ENCODE measurements at regions not wholly inside any gene's neighbourhood (a gene's known extent, or its start where the extent isn't known, plus 50 kb on each side); places are given as distances from the start of the nearest gene placed in this dataset.

DNA sequence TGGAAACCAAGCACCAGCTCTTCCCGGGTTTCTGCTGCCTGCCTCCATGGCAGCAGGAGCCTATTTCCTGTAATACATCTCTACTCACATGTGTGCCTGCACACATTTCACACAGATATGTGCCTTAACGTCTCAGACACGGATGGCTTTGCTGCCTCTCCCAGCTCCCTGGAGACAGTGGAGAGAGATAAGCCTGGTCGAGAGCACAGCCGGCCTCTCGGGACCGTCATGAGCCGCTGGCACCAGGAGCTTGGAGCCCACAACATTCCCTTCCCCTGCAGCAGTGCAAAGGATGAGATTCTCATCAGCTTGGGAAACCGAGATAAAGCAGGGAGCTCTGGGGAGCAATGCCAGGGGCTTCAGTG is 587.7 kb downstream of the BRD1 start:
- 66 to 85% (median 72%) methylated on average over 7 to 9 of the region's 9 CpGs for WGBS, 5 donors
- no peaks in the 10 kb centered on the region for H3K36me3 ChIP-seq
- no peak overlapping the region for H3K4me3 ChIP-seq
- TF ChIP-seq, protein P1, sequence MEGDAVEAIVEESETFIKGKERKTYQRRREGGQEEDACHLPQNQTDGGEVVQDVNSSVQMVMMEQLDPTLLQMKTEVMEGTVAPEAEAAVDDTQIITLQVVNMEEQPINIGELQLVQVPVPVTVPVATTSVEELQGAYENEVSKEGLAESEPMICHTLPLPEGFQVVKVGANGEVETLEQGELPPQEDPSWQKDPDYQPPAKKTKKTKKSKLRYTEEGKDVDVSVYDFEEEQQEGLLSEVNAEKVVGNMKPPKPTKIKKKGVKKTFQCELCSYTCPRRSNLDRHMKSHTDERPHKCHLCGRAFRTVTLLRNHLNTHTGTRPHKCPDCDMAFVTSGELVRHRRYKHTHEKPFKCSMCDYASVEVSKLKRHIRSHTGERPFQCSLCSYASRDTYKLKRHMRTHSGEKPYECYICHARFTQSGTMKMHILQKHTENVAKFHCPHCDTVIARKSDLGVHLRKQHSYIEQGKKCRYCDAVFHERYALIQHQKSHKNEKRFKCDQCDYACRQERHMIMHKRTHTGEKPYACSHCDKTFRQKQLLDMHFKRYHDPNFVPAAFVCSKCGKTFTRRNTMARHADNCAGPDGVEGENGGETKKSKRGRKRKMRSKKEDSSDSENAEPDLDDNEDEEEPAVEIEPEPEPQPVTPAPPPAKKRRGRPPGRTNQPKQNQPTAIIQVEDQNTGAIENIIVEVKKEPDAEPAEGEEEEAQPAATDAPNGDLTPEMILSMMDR (IDR thresholded peaks at IDR 0.05 in 8 of 11, conservative IDR thresholded peaks at IDR 0.05 in 3 of 11), result no peak
- no peak for TF ChIP-seq POLR2A (IDR thresholded peaks at IDR 0.05)
- TF ChIP-seq POLR2AphosphoS5 (IDR thresholded peaks at IDR 0.05), result no peak
- intact Hi-C loops (cut with DNase I; ENCODE audit: low total_unique reads), result no loop called here
- H3K27ac ChIP-seq, result no peak overlapping the region
- DNase-seq, result peak; percentile 48
- H3K9me3 ChIP-seq, result no peaks in the 10 kb centered on the region
- H3K27me3 ChIP-seq (replicated peaks in 1 of 7), result peaks cover 0 to 58% (median 0%) of the 10 kb centered on the region in 7 donors
- no peaks in the 10 kb centered on the region for H3K4me1 ChIP-seq

DNA sequence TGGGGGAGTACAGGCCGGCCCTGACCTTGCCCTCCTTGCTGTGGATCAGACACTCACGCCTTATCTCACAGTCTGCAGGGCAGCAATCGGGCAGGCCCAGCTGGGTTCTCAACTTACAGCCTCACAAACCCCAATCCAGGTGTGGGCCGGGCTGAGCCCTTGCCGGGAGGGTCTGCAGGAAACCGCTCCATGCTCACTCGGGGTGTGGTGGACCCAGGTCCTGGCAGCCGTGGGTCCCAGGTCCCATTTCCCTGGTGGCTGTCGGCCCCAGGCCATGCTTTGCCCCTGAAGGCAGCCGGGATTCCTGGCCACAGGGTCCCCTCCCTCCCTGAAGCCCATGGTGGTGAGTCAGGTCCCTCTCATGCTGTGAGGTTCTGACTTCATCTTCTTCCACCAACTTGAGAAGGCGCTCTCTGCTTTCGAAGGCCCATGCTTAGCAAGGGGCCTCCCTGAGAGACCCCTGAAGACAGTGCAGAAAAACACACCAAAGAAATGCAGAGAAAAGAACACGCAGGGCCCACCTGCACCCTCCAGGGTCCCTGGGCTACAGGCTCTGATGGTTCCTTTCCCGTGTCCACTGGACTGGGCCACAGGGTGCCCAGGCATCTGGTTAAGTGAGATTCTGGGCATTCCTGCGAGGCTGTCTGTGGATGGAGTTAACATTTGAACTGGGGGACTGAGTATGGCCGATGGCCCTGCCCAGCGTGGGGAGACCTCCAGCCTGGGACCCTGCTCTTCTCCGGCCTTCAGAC is 588.2 kb downstream of the BRD1 start:
- H3K4me1 ChIP-seq, result no peaks in the 10 kb centered on the region
- H3K4me3 ChIP-seq, result no peak overlapping the region
- peak; percentile 59 for DNase-seq
- peaks cover 0 to 59% (median 0%) of the 10 kb centered on the region in 7 donors for H3K27me3 ChIP-seq (replicated peaks in 1 of 7)
- H3K9me3 ChIP-seq, result no peaks in the 10 kb centered on the region
- TF ChIP-seq POLR2A (IDR thresholded peaks at IDR 0.05) (no peak), POLR2AphosphoS5 (IDR thresholded peaks at IDR 0.05) (no peak)
- TF ChIP-seq, protein P1 (IDR thresholded peaks at IDR 0.05 in 8 of 11, conservative IDR thresholded peaks at IDR 0.05 in 3 of 11), result no peak
- H3K27ac ChIP-seq, result no peak overlapping the region
- no peaks in the 10 kb centered on the region for H3K36me3 ChIP-seq
- intact Hi-C loops (cut with DNase I; ENCODE audit: low total_unique reads), result no loop called here
- WGBS, 5 donors, result 78 to 84% (median 80%) methylated on average over 15 to 18 of the region's 18 CpGs

DNA sequence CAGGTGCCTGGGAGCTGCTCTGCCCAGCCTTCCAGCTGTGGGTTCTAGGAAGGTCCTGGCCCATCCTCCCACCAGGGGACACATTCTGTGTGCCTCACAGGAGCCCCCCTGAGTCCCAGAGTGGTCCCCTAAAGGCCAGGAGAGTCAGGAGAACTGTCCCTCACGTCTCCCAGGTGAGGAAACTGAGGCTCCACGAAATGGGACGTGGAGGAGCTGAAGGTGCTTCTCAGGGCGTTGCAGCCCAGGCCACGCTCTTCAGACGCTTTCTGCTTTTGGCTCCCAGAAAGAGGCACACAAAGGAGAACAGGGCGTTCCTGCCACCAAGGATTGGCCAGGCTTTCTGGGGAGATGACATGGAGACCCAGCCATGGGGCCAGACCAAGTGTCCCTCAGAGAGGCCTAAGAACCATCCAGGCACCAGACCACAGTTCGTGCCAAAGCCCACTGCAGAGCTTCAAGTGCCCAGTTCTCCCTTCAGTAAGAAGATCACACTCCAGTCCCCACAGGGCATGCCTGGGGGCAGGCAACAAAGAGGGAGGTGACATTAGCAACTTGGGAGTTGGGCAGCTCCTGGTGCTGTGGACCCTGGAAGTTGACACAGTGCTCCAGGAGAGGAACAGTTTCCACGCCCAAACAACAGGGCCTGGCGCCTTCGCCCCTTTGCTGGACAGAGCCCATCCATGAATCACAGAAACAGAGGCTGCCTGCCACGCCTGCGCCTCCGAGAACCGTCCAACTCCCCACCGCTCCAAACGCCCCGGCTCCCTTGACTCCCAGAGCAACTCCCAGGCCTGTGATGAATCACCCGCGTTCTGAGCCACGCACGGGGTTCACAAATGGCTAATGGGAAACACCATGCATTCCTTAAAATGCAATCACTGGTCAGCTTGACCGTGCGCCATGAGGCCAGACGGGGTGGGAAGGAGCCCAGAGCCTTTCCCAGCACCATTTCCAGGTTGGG is 589.2 kb downstream of the BRD1 start:
- intact Hi-C loops (cut with DNase I; ENCODE audit: low total_unique reads), result no loop called here
- WGBS, 5 donors, result 71 to 83% (median 77%) methylated on average over 24 to 25 of the region's 25 CpGs
- TF ChIP-seq, protein P1 (IDR thresholded peaks at IDR 0.05 in 8 of 11, conservative IDR thresholded peaks at IDR 0.05 in 3 of 11), result no peak
- TF ChIP-seq POLR2AphosphoS5 (IDR thresholded peaks at IDR 0.05) (no peak), POLR2A (IDR thresholded peaks at IDR 0.05) (no peak)

DNA sequence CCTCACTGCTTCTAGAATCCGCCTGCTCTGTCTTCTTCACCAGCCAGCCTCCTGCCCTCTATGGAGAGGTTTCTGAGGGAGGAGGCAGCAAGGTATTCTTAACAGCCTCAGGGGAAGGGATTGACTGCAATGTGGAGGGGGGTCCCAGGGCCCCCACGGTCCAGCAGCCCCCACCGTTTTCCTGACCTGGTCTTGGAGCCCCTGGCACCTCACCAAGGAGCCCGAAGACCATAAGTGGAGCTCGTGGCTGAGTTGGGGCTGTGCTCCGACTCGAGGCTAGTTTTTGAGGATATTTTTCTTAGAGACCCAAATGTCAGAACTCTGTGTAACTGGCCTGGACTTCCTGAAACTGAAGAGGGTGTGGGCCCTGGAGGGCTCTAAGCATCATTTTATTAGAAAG is 590.0 kb downstream of the BRD1 start:
- TF ChIP-seq POLR2A (IDR thresholded peaks at IDR 0.05) (no peak), POLR2AphosphoS5 (IDR thresholded peaks at IDR 0.05) (no peak)
- TF ChIP-seq, protein P1 (IDR thresholded peaks at IDR 0.05 in 8 of 11, conservative IDR thresholded peaks at IDR 0.05 in 3 of 11), result no peak
- Histone ChIP-seq H3K36me3 (no peaks in the 10 kb centered on the region), H3K9me3 (no peaks in the 10 kb centered on the region), H3K27ac (no peak overlapping the region), H3K27me3 (replicated peaks in 1 of 7) (peaks cover 0 to 61% (median 0%) of the 10 kb centered on the region in 7 donors), H3K4me1 (no peaks in the 10 kb centered on the region), H3K4me3 (no peak overlapping the region)
- WGBS, 5 donors, result 35 to 60% (median 49%) methylated on average over 5 to 7 of the region's 7 CpGs
- intact Hi-C loops (cut with DNase I; ENCODE audit: low total_unique reads), result no loop called here
- no peak for DNase-seq

More for the DNA sequence above, 589.2 kb downstream of the BRD1 start:
- Histone ChIP-seq H3K4me3 (no peak overlapping the region), H3K27me3 (replicated peaks in 1 of 7) (peaks cover 0 to 57% (median 0%) of the 10 kb centered on the region in 7 donors), H3K36me3 (no peaks in the 10 kb centered on the region), H3K9me3 (no peaks in the 10 kb centered on the region), H3K4me1 (no peaks in the 10 kb centered on the region), H3K27ac (no peak overlapping the region)
- peak; percentile 39 for DNase-seq

Measured in spleen (tissue), 11 donors.